PC-9 (cell line): ENCODE measurements at regions not wholly inside any gene's neighbourhood (a gene's known extent, or its start where the extent isn't known, plus 50 kb on each side); places are given as distances from the start of the nearest gene placed in this dataset.
"Not testable (repeated sequence)": the region's sequence is repeated elsewhere in the genome, so short reads cannot be mapped to it uniquely, and the experiment has no call there.

ENCODE experiments used
- EZH2 ChIP-seq: fragments of 200-600 bp; sonication (generic); IDR thresholded peaks from 2 replicates; pipeline ENCODE4 v1.8.0; 2017; ENCODE audit warnings: antibody characterized with exemption, low read depth
- TF ChIP-seq, protein P1 (sequence below): fragments of 200-600 bp; sonication (generic); conservative IDR thresholded peaks from 2 replicates; pipeline ENCODE4 v1.6.1; 2017; ENCODE audit warnings: mixed run types, antibody characterized with exemption, mild to moderate bottlenecking, moderate library complexity

DNA sequence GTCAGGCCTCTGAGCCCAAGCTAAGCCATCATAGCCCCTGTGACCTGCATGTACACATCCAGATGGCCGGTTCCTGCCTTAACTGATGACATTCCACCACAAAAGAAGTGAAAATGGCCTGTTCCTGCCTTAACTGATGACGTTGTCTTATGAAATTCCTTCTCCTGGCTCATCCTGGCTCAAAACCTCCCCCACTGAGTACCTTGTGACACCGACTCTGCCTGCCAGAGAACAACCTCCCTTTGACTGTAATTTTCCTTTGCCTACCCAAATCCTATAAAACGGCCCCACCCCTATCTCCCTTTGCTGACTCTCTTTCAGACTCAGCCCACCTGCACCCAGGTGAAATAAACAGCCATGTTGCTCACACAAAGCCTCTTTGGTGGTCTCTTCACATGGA lies 77.7 kb upstream of the CCZ1B start:
- not testable (repeated sequence) for TF ChIP-seq EZH2
- TF ChIP-seq, protein P1, sequence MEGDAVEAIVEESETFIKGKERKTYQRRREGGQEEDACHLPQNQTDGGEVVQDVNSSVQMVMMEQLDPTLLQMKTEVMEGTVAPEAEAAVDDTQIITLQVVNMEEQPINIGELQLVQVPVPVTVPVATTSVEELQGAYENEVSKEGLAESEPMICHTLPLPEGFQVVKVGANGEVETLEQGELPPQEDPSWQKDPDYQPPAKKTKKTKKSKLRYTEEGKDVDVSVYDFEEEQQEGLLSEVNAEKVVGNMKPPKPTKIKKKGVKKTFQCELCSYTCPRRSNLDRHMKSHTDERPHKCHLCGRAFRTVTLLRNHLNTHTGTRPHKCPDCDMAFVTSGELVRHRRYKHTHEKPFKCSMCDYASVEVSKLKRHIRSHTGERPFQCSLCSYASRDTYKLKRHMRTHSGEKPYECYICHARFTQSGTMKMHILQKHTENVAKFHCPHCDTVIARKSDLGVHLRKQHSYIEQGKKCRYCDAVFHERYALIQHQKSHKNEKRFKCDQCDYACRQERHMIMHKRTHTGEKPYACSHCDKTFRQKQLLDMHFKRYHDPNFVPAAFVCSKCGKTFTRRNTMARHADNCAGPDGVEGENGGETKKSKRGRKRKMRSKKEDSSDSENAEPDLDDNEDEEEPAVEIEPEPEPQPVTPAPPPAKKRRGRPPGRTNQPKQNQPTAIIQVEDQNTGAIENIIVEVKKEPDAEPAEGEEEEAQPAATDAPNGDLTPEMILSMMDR: not testable (repeated sequence)
